Esophagus squamous epithelium (tissue), 4 donors: ENCODE measurements at regions not wholly inside any gene's neighbourhood (a gene's known extent, or its start where the extent isn't known, plus 50 kb on each side); places are given as distances from the start of the nearest gene placed in this dataset.

Source experiments
- CTCF ChIP-seq, 6 experiments: fragments of 450-650 bp in 4 of 6; fragments of 200-600 bp in 2 of 6; sonication (generic) in 2 of 6; IDR thresholded peaks; one replicate each; pipeline ENCODE4 v1.5.1; 2016 to 2019; ENCODE audit warnings: antibody characterized with exemption in 6 of 6, mild to moderate bottlenecking in 4 of 6, moderate library complexity in 4 of 6
- POLR2A ChIP-seq, 4 donors: fragments of 450-650 bp; IDR thresholded peaks; one replicate each; pipeline ENCODE4 v1.6.1; 2017; ENCODE audit warnings: antibody characterized with exemption in 4 of 4, mild to moderate bottlenecking in 4 of 4, moderate library complexity in 3 of 4

GRCh38 chr18:60563082-60563481 lies 190.5 kb upstream of the MC4R start:
- TF ChIP-seq CTCF (IDR thresholded peaks at IDR 0.05): no peak
- TF ChIP-seq POLR2A (IDR thresholded peaks at IDR 0.05): no peak
